ENCODE measurements at regions not wholly inside any gene's neighbourhood (a gene's known extent, or its start where the extent isn't known, plus 50 kb on each side); places are given as distances from the start of the nearest gene placed in this dataset.
"Not testable (repeated sequence)": the region's sequence is repeated elsewhere in the genome, so short reads cannot be mapped to it uniquely, and the experiment has no call there.

GRCh38 chr13:42484386-42484785 lies 89.6 kb upstream of the TNFSF11 start:
- no peak for DNase-seq (ENCODE audit: low spot score)

GRCh38 chr13:42485272-42485671 lies 88.7 kb upstream of the TNFSF11 start:
- no peak for DNase-seq (ENCODE audit: low spot score)

- peak; percentile 46 for DNase-seq (ENCODE audit: low spot score)
These were observed 87.2 kb upstream of the TNFSF11 start for GRCh38 chr13:42486711-42487198.

GRCh38 chr13:42487221-42487620 lies 86.7 kb upstream of the TNFSF11 start:
- DNase-seq (ENCODE audit: low spot score), result no peak

- DNase-seq (ENCODE audit: low spot score), result no peak
These were observed 83.3 kb upstream of the TNFSF11 start for GRCh38 chr13:42490676-42491075.

- no peak for DNase-seq (ENCODE audit: low spot score)
These were observed 81.5 kb upstream of the TNFSF11 start for GRCh38 chr13:42492372-42492920.

- DNase-seq (ENCODE audit: low spot score), result no peak
These were observed 79.8 kb upstream of the TNFSF11 start for GRCh38 chr13:42494157-42494556.

GRCh38 chr13:42495255-42495654 lies 78.7 kb upstream of the TNFSF11 start:
- DNase-seq (ENCODE audit: low spot score), result no peak

- DNase-seq (ENCODE audit: low spot score), result no peak
These were observed 78.2 kb upstream of the TNFSF11 start for GRCh38 chr13:42495751-42496150.

GRCh38 chr13:42496926-42497554 lies 76.9 kb upstream of the TNFSF11 start:
- not testable (repeated sequence) for DNase-seq (ENCODE audit: low spot score)

- DNase-seq (ENCODE audit: low spot score), result no peak
These were observed 76.2 kb upstream of the TNFSF11 start for GRCh38 chr13:42497798-42498197.

GRCh38 chr13:42498521-42498920 lies 75.4 kb upstream of the TNFSF11 start:
- no peak for DNase-seq (ENCODE audit: low spot score)
